GM23338 (cell line): ENCODE measurements at regions not wholly inside any gene's neighbourhood (a gene's known extent, or its start where the extent isn't known, plus 50 kb on each side); places are given as distances from the start of the nearest gene placed in this dataset.

Experiments used
- ATAC-seq: fragments of 200-7000 bp; cut with Tn5 transposase; 3 replicates; pipeline ENCODE4 v1.9.1; 2020
- DNase-seq: peaks from one replicate; pipeline ENCODE4 v3.0.0-alpha.2; 2015; ENCODE audit warnings: low spot score
- H2AFZ ChIP-seq: fragments of 200-600 bp; sonication (generic); 2 replicates; pipeline ENCODE4 v1.8.0; 2016; ENCODE audit warnings: antibody characterized with exemption, mild to moderate bottlenecking, moderate library complexity
- H3F3A ChIP-seq: fragments of 200-600 bp; sonication (generic); replicated peaks from 2 replicates; pipeline ENCODE4 v1.8.0; 2017; ENCODE audit warnings: antibody characterized with exemption, mixed run types, low read depth
- H3K27ac ChIP-seq: fragments of 200-600 bp; sonication (generic); 2 replicates; pipeline ENCODE4 v1.6.1; 2016; ENCODE audit warnings: low read depth
- H3K27me3 ChIP-seq: fragments of 200-600 bp; sonication (generic); 2 replicates; pipeline ENCODE4 v1.8.0; 2016; ENCODE audit warnings: mild to moderate bottlenecking, mixed run types, moderate library complexity; ENCODE audit not compliant: insufficient read depth
- H3K36me3 ChIP-seq: fragments of 200-600 bp; sonication (generic); 2 replicates; pipeline ENCODE4 v1.8.0; 2016; ENCODE audit warnings: mild to moderate bottlenecking; ENCODE audit not compliant: insufficient read depth
- H3K4me1 ChIP-seq: fragments of 200-600 bp; sonication (generic); 2 replicates; pipeline ENCODE4 v1.8.0; 2016; ENCODE audit warnings: mild to moderate bottlenecking, moderate library complexity; ENCODE audit not compliant: insufficient read depth
- H3K4me2 ChIP-seq: fragments of 200-600 bp; sonication (generic); 2 replicates; pipeline ENCODE4 v1.7.1; 2017; ENCODE audit warnings: mixed run types
- H3K4me3 ChIP-seq: fragments of 200-600 bp; sonication (generic); 2 replicates; pipeline ENCODE4 v1.6.1; 2016; ENCODE audit warnings: mixed run types
- H3K79me2 ChIP-seq: fragments of 200-600 bp; sonication (generic); replicated peaks from 2 replicates; pipeline ENCODE4 v1.8.0; 2017; ENCODE audit warnings: mild to moderate bottlenecking; ENCODE audit not compliant: insufficient read depth
- H3K9me2 ChIP-seq: fragments of 200-600 bp; sonication (generic); 2 replicates; pipeline ENCODE4 v1.8.0; 2017; ENCODE audit not compliant: insufficient read depth
- H4K20me1 ChIP-seq: fragments of 200-600 bp; sonication (generic); replicated peaks from 2 replicates; pipeline ENCODE4 v1.8.0; 2017; ENCODE audit warnings: mild to moderate bottlenecking; ENCODE audit not compliant: insufficient read depth
- H3K27ac Mint-ChIP-seq: 2 replicates; pipeline ENCODE4 v1.8.0; 2020; ENCODE audit warnings: inconsistent platforms, mild to moderate bottlenecking, moderate library complexity, mixed read lengths
- H3K27me3 Mint-ChIP-seq: 3 replicates; pipeline ENCODE4 v1.8.0; 2022; ENCODE audit warnings: low read depth, mild to moderate bottlenecking, moderate library complexity, mixed read lengths, inconsistent platforms; ENCODE audit not compliant: insufficient read depth, poor library complexity
- H3K36me3 Mint-ChIP-seq: 3 replicates; pipeline ENCODE4 v1.8.0; 2021; ENCODE audit warnings: low read depth, mild to moderate bottlenecking, inconsistent platforms, moderate library complexity, mixed read lengths
- H3K4me1 Mint-ChIP-seq: 3 replicates; pipeline ENCODE4 v1.8.0; 2020; ENCODE audit warnings: mild to moderate bottlenecking, inconsistent platforms, mixed read lengths
- H3K4me3 Mint-ChIP-seq: 3 replicates; pipeline ENCODE4 v1.8.0; 2021; ENCODE audit warnings: moderate library complexity, mild to moderate bottlenecking, inconsistent platforms, mixed read lengths
- H3K9me3 Mint-ChIP-seq: 3 replicates; pipeline ENCODE4 v1.8.0; 2020; ENCODE audit warnings: moderate library complexity, mild to moderate bottlenecking, inconsistent platforms, mixed read lengths
- CREB1 ChIP-seq: fragments of 250-450 bp; sonication (Bioruptor Pico); IDR thresholded peaks from 2 replicates; pipeline ENCODE4 v1.5.0; 2020; ENCODE audit warnings: low read depth, mild to moderate bottlenecking, moderate library complexity
- EZH2 ChIP-seq: fragments of 200-600 bp; sonication (generic); IDR thresholded peaks from one replicate; pipeline ENCODE4 v1.8.0; 2017; ENCODE audit warnings: antibody characterized with exemption, mild to moderate bottlenecking, low read depth; ENCODE audit not compliant: unreplicated experiment
- NANOG ChIP-seq: IDR thresholded peaks from 2 replicates; pipeline ENCODE4 v1.6.1; 2016; ENCODE audit warnings: antibody characterized with exemption, borderline replicate concordance
- POLR2AphosphoS5 ChIP-seq: IDR thresholded peaks from 2 replicates; pipeline ENCODE4 v1.6.1; 2016; ENCODE audit warnings: antibody characterized with exemption, low read depth
- STAT1 ChIP-seq: IDR thresholded peaks from one replicate; pipeline ENCODE4 v1.6.1; 2016; ENCODE audit warnings: antibody characterized with exemption; ENCODE audit not compliant: unreplicated experiment
- ZNF114 ChIP-seq: fragments of 250-450 bp; sonication (Bioruptor Pico); IDR thresholded peaks from 2 replicates; pipeline ENCODE4 v1.5.0; 2020; ENCODE audit warnings: mild to moderate bottlenecking, moderate library complexity
- ZNF331 ChIP-seq: fragments of 250-450 bp; sonication (Bioruptor Pico); IDR thresholded peaks from 2 replicates; pipeline ENCODE4 v1.5.0; 2020; ENCODE audit warnings: low read depth, mild to moderate bottlenecking, moderate library complexity
- TF ChIP-seq, protein P1 (sequence below): IDR thresholded peaks from one replicate; pipeline ENCODE4 v1.6.1; 2018; ENCODE audit warnings: antibody characterized with exemption; ENCODE audit not compliant: unreplicated experiment
- TF ChIP-seq, protein P2 (sequence below), 2 experiments: fragments of 200-600 bp in 1 of 2; sonication (generic) in 1 of 2; conservative IDR thresholded peaks; 2 replicates each; pipeline versions ENCODE4 v1.5.1 to v1.6.1; 2016 to 2017; ENCODE audit warnings: antibody characterized with exemption in 2 of 2, low read depth in 2 of 2, mild to moderate bottlenecking in 2 of 2, moderate library complexity in 1 of 2
- TF ChIP-seq, protein P3 (sequence below): fragments of 250-450 bp; sonication (Bioruptor Pico); IDR thresholded peaks from 2 replicates; pipeline ENCODE4 v1.5.0; 2020; ENCODE audit warnings: mild to moderate bottlenecking, moderate library complexity

DNA sequence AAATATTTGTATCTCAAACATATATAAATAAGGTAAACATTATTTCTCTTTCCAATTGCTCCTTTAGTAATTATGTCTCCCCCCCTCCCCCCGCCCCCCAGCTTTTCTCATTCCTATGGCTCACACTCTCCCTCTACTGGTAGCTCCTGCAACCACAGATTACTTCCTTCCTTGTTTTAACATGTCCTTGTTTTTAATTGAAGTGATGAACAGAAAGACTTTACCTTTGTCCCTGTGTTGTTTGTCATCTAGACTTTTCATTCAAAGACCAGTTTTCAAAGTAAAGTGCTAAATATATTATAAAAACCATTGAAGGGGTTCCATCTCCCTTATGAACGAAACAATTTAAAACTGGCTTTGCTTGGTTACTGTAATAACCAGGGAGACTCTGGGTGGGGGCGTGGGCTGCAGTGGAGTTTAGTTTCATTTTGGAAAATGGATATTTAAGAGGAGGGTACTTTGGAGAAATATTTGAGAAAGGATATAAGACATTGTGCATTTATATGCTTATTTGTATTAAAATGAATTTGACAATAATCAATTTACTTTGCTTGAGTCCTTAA is 352.9 kb downstream of the RAPGEF2 start:
- H2AFZ ChIP-seq = no peak overlapping the region
- H3F3A ChIP-seq = no peaks in the 10 kb centered on the region
- H3K4me1 ChIP-seq = no peaks in the 10 kb centered on the region
- Mint-ChIP-seq H3K9me3 (no peaks in the 10 kb centered on the region), H3K27me3 (peaks cover 2% of the 10 kb centered on the region), H3K4me1 (no peaks in the 10 kb centered on the region; the same call in 2 of the 3 replicates), H3K27ac (no peak overlapping the region), H3K4me3 (no peak overlapping the region), H3K36me3 (no peaks in the 10 kb centered on the region; the same call in 2 of the 3 replicates)
- peak; percentile 31; the same call in 1 of the 3 replicates for ATAC-seq
- TF ChIP-seq ZNF331 (no peak), EZH2 (no peak)
- TF ChIP-seq, protein P1, sequence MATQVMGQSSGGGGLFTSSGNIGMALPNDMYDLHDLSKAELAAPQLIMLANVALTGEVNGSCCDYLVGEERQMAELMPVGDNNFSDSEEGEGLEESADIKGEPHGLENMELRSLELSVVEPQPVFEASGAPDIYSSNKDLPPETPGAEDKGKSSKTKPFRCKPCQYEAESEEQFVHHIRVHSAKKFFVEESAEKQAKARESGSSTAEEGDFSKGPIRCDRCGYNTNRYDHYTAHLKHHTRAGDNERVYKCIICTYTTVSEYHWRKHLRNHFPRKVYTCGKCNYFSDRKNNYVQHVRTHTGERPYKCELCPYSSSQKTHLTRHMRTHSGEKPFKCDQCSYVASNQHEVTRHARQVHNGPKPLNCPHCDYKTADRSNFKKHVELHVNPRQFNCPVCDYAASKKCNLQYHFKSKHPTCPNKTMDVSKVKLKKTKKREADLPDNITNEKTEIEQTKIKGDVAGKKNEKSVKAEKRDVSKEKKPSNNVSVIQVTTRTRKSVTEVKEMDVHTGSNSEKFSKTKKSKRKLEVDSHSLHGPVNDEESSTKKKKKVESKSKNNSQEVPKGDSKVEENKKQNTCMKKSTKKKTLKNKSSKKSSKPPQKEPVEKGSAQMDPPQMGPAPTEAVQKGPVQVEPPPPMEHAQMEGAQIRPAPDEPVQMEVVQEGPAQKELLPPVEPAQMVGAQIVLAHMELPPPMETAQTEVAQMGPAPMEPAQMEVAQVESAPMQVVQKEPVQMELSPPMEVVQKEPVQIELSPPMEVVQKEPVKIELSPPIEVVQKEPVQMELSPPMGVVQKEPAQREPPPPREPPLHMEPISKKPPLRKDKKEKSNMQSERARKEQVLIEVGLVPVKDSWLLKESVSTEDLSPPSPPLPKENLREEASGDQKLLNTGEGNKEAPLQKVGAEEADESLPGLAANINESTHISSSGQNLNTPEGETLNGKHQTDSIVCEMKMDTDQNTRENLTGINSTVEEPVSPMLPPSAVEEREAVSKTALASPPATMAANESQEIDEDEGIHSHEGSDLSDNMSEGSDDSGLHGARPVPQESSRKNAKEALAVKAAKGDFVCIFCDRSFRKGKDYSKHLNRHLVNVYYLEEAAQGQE = no peak
- TF ChIP-seq, protein P2, sequence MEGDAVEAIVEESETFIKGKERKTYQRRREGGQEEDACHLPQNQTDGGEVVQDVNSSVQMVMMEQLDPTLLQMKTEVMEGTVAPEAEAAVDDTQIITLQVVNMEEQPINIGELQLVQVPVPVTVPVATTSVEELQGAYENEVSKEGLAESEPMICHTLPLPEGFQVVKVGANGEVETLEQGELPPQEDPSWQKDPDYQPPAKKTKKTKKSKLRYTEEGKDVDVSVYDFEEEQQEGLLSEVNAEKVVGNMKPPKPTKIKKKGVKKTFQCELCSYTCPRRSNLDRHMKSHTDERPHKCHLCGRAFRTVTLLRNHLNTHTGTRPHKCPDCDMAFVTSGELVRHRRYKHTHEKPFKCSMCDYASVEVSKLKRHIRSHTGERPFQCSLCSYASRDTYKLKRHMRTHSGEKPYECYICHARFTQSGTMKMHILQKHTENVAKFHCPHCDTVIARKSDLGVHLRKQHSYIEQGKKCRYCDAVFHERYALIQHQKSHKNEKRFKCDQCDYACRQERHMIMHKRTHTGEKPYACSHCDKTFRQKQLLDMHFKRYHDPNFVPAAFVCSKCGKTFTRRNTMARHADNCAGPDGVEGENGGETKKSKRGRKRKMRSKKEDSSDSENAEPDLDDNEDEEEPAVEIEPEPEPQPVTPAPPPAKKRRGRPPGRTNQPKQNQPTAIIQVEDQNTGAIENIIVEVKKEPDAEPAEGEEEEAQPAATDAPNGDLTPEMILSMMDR (conservative IDR thresholded peaks at IDR 0.05; ENCODE audit: low read depth in 2 of 2) = peak; percentile 73 to 84
- no peak overlapping the region for H3K4me2 ChIP-seq
- no peaks in the 10 kb centered on the region for H3K9me2 ChIP-seq
- no peaks in the 10 kb centered on the region for H3K79me2 ChIP-seq
- no peaks in the 10 kb centered on the region for H3K27me3 ChIP-seq
- no peak overlapping the region for H3K4me3 ChIP-seq
- H3K27ac ChIP-seq = no peak overlapping the region
- no peaks in the 10 kb centered on the region for H3K36me3 ChIP-seq
- no peaks in the 10 kb centered on the region for H4K20me1 ChIP-seq
- DNase-seq = peak; percentile 74

GRCh38 chr4:159460371-159460770 is 357.5 kb downstream of the RAPGEF2 start:
- H3K9me3 Mint-ChIP-seq = no peaks in the 10 kb centered on the region
- H3K27me3 Mint-ChIP-seq = peaks cover 2% of the 10 kb centered on the region
- Histone ChIP-seq H3K36me3 (no peaks in the 10 kb centered on the region), H3K9me2 (no peaks in the 10 kb centered on the region), H3K27ac (no peak overlapping the region), H2AFZ (no peak overlapping the region), H3K4me3 (no peak overlapping the region), H3K79me2 (no peaks in the 10 kb centered on the region), H3F3A (no peaks in the 10 kb centered on the region), H3K27me3 (no peaks in the 10 kb centered on the region), H3K4me1 (no peaks in the 10 kb centered on the region), H4K20me1 (no peaks in the 10 kb centered on the region), H3K4me2 (no peak overlapping the region)
- no peak for DNase-seq
- H3K27ac Mint-ChIP-seq = no peak overlapping the region
- TF ChIP-seq CREB1 (CRISPR knock-in tag) (no peak), ZNF331 (no peak), STAT1 (no peak), ZNF114 (CRISPR knock-in tag) (no peak), POLR2AphosphoS5 (no peak), NANOG (no peak)
- TF ChIP-seq, protein P3, sequence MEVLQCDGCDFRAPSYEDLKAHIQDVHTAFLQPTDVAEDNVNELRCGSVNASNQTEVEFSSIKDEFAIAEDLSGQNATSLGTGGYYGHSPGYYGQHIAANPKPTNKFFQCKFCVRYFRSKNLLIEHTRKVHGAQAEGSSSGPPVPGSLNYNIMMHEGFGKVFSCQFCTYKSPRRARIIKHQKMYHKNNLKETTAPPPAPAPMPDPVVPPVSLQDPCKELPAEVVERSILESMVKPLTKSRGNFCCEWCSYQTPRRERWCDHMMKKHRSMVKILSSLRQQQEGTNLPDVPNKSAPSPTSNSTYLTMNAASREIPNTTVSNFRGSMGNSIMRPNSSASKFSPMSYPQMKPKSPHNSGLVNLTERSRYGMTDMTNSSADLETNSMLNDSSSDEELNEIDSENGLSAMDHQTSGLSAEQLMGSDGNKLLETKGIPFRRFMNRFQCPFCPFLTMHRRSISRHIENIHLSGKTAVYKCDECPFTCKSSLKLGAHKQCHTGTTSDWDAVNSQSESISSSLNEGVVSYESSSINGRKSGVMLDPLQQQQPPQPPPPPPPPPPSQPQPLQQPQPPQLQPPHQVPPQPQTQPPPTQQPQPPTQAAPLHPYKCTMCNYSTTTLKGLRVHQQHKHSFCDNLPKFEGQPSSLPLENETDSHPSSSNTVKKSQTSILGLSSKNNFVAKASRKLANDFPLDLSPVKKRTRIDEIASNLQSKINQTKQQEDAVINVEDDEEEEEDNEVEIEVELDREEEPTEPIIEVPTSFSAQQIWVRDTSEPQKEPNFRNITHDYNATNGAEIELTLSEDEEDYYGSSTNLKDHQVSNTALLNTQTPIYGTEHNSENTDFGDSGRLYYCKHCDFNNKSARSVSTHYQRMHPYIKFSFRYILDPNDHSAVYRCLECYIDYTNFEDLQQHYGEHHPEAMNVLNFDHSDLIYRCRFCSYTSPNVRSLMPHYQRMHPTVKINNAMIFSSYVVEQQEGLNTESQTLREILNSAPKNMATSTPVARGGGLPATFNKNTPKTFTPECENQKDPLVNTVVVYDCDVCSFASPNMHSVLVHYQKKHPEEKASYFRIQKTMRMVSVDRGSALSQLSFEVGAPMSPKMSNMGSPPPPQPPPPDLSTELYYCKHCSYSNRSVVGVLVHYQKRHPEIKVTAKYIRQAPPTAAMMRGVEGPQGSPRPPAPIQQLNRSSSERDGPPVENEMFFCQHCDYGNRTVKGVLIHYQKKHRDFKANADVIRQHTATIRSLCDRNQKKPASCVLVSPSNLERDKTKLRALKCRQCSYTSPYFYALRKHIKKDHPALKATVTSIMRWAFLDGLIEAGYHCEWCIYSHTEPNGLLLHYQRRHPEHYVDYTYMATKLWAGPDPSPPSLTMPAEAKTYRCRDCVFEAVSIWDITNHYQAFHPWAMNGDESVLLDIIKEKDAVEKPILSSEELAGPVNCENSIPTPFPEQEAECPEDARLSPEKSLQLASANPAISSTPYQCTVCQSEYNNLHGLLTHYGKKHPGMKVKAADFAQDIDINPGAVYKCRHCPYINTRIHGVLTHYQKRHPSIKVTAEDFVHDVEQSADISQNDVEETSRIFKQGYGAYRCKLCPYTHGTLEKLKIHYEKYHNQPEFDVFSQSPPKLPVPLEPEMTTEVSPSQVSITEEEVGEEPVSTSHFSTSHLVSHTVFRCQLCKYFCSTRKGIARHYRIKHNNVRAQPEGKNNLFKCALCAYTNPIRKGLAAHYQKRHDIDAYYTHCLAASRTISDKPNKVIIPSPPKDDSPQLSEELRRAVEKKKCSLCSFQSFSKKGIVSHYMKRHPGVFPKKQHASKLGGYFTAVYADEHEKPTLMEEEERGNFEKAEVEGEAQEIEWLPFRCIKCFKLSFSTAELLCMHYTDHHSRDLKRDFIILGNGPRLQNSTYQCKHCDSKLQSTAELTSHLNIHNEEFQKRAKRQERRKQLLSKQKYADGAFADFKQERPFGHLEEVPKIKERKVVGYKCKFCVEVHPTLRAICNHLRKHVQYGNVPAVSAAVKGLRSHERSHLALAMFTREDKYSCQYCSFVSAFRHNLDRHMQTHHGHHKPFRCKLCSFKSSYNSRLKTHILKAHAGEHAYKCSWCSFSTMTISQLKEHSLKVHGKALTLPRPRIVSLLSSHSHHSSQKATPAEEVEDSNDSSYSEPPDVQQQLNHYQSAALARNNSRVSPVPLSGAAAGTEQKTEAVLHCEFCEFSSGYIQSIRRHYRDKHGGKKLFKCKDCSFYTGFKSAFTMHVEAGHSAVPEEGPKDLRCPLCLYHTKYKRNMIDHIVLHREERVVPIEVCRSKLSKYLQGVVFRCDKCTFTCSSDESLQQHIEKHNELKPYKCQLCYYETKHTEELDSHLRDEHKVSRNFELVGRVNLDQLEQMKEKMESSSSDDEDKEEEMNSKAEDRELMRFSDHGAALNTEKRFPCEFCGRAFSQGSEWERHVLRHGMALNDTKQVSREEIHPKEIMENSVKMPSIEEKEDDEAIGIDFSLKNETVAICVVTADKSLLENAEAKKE (CRISPR knock-in tag) = no peak
- no peaks in the 10 kb centered on the region; the same call in 2 of the 3 replicates for H3K4me1 Mint-ChIP-seq
- no peaks in the 10 kb centered on the region; the same call in 2 of the 3 replicates for H3K36me3 Mint-ChIP-seq
- no peak for ATAC-seq
- no peak overlapping the region for H3K4me3 Mint-ChIP-seq
